GM21526 (cell line): ENCODE measurements at regions not wholly inside any gene's neighbourhood (a gene's known extent, or its start where the extent isn't known, plus 50 kb on each side); places are given as distances from the start of the nearest gene placed in this dataset.

Source experiments
- ATAC-seq: cut with Tn5 transposase; IDR thresholded peaks from one replicate; pipeline ENCODE4 v1.9.1; 2021; ENCODE audit warnings: moderate library complexity; ENCODE audit not compliant: unreplicated experiment, low FRiP score

DNA sequence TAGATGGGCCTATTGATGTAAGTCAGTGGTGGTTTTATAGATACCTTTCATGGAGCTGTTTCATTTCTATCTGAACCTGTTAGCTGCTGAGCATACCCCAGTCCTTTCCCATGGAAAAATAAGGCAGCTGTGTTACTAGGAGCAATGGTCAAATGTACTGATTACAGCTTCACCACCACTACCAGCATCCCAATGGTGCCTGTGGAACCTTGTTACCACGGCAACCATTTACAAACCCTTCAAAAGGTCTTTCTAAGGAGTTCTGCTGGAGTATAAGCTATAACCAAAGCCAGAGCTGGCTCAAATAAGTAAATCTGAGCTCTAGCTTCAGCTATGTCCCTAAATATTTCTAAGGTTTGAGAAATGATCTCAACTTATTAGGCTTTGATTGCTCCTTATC lies 133.4 kb upstream of the ACP3 start:
- ATAC-seq: no peak

DNA sequence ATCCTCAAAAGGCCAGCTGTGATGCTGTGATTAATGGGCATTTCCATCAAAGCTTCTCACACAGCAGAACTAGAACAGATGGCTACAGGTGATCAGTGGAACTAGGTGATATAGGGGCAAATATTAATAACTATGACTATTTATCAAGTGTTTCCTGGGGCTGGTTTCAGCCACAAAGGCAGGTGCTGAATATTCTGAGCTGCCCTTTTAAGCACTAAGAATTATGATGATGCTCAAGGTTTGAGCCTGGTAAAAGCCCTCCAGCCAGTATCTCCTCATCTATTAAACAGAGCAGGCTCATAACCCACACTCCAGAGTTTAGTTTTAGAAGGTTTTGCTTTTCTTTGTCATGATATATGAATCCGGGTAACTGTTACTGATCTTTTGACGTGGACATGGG lies 129.5 kb upstream of the ACP3 start:
- no peak for ATAC-seq

DNA sequence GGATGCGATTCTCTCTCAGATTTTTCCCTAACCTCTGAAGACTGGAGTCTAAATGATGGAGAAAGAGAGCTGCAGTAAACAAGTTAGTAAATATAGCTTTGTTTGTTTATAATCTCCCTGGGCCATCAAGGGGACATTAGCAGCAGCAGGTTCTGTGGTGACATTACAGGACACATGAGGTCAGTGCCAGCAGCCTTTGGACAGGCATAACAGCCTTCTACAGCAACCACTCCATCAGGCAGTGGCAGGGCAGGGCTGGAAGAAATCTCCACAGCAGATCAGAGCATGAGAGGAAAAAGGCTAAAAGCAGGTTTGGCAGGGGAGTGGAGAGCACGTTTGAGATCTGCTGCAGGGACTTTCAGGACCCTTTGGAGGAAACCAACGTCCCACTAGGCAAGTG lies 127.6 kb upstream of the ACP3 start:
- no peak for ATAC-seq

DNA sequence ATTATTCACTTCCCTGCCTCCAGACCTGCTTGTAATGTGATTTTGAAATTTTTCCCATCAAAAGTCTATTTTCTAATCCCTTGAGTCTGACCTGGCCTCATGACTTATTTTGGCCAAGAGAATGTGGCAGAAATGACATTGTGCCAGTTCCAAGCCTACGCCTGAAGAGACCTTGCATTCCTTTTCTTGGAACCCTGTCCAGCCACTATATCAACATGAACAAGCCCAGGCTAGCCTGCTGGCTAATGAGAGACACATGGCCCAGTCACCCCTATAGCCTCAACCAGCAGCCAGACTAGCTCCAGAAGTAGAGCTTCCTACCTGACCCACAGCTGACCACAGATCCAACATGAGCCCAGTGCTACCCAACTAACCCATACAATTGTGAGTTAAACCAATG lies 121.1 kb upstream of the ACP3 start:
- no peak for ATAC-seq

DNA sequence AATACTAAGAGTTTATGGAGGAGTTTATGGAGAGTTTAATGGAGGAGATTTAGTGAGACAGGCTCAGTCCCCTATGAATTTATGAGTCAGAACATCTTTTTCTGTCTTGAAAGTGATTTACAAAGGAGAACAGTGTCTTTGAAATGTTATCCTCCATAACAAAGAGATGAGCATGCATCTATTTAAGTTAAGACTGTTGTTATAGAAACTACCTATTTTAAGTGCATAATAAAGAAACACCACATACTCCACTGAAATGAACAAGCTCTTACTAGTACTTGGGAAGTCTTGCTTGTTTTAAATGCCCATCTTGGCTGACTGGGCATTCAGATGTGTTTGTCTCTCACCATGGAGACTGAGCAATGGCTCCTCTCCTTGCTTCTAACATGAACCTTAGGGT lies 118.7 kb upstream of the ACP3 start:
- no peak for ATAC-seq

DNA sequence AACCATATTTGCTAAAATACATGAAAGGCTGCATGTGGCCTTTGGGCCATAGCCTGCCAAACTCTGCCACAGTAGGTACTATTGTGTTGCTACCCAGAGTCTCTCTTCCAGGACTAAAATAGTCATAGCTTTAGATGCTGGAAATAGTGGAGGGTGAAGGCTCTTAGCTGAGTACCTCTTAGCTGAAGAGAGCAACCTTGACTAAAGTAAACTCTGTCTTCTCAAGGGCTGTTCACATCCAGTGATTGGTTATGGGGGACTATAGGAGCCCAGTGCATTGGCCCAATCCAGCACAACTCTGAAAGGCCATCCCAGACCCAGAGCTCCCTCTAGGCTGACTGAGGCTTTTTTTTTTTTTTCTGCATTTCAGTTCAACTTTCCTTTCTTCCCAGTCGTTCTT lies 117.8 kb upstream of the ACP3 start:
- no peak for ATAC-seq

DNA sequence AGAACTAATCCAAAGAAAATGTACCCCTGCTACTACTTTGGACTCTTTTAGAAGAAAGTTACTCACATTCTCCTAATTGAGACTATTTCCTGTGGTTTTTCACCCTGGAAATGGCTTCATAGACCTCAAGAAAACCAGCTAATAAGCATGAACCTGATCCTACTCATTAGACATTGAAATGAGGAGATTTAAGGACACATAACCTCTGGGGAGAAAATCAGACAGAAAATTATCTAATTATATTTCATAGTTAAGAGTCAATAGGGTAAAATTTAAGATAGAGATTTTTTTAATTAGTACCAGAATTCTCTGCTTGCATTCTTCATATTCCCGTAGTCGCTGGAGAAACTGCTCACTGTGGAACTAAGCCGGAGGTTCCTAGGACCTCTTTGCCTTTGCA lies 114.6 kb upstream of the ACP3 start:
- no peak for ATAC-seq

DNA sequence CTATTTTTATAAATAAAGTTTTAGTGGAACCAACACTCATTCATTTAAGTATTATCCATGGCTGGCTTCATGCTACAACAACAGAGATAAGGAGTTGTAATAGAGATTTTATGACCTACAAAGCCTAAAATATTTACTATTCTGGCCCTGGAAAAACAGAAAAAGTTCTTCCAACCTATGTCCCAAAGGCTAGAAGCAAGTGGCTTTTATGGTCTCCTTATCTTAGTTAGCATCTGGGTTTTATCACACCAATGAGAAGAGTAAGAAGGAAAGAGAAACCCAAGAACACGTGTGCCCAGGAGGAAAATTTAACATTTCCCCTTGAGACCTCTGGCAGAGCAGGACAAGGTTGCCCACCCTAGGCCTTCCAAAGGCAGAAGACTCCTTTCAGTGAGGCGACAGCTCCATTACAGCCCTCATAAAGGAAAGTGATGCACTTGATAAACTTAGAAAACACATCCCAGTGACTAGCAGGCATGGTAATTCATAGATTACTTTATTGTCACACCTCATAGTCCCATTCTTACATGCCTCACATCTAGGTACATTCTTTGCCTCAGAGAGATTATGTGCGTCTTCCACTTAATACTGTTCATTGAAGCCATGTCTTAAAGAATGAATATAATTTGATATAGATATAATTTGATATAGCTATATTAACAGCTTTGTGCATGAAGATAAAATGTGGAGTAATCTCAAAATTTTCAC lies 113.2 kb upstream of the ACP3 start:
- no peak for ATAC-seq

DNA sequence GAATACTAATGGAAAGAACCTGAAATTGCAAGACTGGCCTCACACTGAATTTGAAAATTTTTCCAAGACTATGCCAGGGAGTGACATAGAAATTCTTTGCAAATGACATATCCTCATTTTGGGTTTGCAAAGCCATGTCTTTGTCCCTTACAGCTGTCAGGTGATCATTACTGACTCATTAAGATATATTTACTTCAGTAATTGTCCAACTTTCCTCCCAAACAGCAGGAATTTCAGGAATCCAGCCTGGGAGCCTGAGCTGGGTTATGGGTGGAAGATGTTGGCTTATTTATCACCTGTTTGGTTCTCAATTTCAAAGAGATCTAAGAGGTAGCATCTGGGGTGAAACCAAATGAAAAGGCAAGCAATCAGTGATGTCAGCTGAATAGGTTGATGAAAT lies 111.6 kb upstream of the ACP3 start:
- ATAC-seq: no peak

DNA sequence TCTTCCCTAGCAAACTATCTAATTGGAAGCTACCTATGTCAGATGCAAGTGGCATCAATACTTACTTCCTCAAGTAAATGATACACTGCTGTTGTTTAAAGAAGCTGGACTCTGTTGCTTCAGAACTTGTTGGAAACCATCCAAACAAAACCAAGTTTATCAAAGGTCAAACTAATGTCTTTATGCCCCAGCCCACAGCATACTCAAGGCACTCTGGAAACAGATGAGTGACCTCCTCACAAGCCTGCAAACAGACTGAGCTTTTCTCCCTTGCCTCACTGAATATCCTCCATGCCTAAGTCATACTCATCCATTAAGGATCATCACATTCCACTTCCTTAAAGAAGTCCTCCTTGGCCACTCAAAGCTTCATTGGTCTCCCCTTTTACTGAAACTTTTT lies 107.4 kb upstream of the ACP3 start:
- ATAC-seq: no peak

DNA sequence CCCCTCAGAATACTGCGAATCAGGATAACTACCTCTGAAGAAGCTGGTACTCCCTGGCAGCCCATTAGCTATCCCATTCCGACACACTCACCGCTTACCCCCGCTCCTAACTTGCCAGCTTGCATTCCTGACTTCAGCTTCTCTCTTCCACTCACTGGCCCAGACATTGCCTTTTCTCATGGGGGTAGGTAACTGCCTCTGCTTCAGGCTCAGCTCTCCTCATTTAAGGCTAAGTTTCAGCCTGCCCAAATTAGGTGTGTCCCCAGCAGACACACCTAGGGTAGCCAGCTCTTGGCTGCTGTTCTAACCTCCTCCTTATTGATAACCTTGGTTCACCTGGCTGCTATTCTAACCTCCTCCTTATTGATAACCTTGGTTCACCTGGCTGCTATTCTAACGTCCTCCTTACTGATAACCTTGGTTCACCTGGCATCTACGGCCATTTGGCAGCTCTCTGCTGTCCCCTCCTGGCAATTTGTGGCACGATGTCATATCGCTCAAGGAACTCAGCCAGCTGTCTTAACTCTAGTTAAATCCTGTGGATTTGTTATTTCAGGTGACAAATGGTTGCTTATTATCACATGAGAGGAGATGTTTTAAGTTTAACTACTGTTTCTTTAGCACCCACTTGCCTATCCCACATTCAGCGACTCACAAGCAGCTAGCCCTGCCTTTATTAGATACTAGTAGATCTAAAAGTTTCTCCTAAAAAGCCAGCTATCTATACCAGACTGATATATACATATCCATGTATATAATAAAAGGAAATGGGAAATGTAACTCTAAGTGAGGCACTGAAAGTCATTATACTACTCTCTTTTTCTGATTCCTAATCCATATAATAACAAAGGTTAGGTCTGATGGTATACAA lies 106.5 kb upstream of the ACP3 start:
- ATAC-seq: no peak

DNA sequence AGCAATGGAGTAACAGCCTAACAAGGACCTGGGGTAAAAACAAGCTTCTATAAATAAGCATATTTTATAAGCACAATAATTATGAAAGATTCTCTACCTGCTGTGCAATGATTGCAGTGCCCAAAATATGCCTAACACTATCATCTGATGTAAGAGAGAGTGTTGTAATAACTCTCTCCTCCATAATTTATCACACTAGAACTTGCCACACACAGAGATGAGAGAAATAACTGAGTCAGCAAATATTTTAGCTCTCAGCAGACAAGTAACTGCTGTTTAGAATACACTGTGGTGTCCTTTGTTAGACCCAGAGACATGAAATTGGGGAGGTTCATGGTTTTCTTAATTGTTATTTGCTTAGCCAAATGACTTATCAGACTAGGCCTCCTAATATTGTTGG lies 105.3 kb upstream of the ACP3 start:
- no peak for ATAC-seq

DNA sequence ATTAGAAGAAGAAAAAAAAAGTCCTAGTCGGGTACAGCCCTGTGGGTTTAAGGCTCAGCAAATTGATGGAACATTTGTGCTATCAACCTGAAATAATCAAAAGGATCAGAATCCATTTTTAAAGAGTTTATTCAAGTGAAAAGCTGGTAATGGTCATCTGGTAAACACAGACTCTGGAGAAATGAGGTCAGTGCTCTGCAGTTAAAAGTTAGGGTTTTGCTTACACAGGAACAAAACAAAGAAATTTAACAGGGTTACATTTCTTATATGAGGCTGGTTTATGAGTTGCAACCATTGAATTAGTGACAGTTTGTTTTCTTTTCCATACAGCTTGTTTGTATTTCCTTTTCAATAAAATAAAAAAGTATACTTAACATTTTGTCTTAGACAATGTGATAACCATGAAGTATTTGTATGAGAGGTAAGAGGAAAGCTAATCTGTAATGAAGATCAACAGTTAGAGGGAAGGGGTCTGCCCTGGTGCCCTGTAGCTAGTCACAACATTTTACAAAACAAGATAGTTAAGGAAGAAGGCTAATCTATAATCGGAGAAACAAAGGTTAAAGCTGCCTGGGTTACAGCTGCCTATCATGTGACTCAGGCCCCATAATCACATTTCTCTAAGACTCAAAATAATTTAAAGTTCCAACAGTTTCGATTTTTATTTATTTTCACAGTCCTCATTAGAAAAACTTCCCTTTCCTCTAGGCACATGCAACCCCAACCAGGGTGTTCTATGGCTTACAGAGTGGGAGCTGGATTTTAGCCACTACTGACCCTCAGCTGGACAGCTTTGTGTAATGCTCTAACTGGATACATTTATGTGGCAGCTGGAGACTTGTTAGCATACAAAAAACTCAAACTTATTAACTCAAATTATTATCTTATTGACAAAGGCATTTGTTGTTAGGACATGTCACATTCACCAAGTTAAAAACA lies 98.1 kb upstream of the ACP3 start:
- ATAC-seq: no peak

DNA sequence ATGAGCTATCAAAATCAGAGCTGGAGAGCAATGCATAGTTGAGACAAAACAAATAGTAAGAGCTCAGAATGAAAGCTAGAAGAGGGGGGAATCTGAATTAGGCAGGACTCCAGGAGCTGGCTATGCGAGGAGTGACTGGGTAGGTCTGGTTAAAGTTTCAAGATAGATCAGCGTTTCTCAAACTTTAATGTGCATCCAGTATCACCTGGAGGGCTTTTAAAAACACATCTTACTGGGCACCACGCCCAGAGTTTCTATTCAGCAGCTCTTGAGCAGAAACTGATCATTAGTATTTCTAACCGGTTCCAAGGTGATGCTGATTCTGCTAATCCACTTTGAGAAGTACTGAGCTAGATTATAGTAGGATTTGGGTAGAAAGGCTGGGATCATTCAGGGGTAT lies 96.2 kb upstream of the ACP3 start:
- no peak for ATAC-seq

DNA sequence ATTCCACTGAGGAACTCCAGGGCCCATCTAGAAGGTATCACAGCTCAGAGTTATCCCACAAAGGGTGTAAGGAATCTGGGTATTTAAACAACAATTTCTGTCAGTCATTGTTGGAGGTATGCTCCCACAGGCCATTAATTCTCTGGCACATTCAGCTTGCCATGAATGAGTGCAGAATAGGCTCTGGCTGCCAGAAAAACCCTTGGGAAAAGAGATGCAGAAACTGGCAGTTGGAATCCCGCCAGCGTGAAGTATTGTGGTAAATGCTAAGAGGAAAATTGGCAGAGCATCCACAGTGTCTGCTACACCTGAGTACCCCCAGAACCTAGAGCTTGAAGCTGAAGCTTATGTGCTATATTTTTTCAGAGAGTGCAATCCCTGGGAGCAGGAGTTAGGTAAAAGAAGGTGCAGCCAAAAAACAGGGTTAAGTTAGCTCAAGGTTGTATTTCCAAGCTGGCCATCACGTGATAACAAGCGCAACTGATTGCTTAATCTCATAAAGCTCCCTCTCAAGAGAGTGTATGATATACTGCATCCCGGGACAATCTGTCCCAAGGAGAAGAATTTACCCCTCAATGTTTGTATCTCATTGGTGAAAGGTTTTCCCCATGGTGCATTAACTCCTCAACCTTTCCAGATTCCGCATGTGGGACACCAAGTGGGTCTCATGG lies 94.2 kb upstream of the ACP3 start:
- ATAC-seq: no peak

DNA sequence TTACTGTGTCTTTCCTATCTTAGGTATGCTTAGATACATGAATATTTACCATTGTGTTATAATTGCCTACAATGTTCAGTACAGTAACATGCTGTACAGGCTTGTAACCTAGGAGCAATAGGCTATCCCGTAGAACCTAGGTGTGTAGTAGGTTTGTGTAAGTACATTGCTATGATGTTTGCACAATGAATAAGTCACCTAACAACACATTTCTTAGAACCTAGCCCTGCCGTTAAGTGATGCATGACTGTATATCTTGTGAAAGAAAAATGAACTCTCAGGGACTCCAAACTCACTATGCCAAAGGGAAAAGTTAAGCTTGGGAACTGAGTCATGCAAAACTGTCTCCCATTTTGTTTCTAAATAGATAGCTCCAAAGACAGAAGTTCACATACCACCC lies 91.5 kb upstream of the ACP3 start:
- ATAC-seq: no peak

DNA sequence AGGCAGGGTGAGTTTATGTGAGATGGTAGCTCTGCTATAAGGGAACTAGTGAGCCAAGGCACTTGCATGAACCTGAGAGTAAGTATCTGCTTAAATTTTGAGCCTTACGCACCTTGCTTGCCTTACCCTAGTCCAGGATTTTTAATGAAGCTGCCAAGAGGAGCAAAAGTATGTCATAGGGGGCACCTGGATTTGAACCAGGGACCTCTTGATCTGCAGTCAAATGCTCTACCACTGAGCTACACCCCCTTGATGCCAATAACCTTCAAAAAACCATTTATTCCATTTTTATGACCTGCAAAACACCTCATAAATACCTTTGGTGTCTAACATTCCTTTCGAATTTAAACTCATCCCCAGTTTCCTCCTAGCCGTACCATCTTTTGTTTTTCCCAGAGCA lies 88.3 kb upstream of the ACP3 start:
- no peak for ATAC-seq

DNA sequence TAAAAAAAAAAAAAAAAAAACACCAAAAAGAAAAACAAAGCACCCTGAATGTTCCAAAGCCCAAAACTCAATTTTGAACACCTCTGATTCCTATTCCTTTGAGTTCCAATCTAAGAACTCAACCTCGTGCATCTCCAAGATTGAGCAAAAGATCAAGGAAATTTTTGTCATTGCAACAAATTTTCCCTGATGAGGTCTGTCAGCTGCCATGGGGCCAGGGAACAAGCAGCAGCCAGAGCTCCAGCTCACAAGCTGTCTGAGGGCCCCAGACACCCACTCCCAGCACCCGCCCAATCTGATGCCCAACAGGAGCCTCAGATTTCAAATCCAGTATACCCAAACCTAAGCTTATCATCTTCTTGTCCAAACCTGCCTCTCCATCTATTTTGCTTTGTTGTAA lies 87.6 kb upstream of the ACP3 start:
- no peak for ATAC-seq

DNA sequence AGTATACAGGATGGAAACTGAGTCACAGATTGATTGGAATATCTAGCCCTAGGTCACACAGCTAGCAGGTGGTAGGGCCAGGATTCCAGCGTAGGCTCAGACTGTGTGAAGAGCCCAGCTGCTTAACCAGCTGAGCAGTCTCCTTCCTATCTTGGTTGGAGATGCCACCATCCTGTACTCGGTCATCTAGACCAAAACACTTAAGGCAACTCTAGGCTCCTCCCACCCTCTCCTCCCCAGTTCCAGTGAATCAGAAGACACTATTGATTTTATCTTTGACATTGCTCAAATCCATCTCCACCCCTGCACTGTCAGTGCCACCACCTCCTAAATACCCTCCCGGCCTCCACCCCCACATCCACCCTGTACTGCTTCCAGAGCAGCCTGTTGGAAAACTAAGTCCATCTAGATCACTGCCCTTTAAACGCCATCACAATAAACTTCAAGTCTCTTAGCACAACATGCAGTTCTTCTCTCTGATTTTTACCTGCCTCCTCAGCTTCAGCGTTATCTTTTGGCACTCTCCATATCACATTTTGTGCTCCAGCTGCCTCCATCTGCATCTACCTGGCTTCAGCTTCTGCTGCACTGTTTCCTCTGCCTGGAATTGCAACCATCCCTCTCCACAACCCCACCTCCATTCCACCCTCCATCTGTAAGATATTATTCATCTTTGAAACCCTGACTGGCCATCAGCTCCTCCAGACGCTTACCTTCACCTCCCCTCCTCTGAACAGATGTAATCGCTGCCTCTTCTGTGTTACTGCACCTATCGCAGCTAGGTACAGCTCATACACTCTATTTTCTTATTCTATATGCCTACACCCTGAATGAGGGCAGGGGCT lies 86.8 kb upstream of the ACP3 start:
- ATAC-seq: no peak

DNA sequence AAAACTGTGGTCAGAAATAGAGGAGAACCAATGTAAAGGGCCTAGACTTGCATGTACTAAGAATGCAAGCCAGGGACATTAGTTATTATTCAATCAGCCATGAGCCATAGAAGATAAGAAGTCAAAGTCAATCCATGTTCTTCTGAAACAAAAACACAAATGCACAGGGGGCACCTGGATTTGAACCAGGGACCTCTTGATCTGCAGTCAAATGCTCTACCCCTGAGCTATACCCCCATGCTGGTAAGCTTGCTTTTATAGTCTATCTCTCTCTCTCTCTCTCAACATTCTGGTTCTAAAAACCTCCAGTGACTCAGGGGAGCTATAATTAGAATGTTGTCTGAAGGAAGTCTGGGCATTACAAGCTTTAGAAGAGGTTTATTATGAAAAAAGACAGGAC lies 85.6 kb upstream of the ACP3 start:
- ATAC-seq: no peak
